ENCODE measurements at regions not wholly inside any gene's neighbourhood (a gene's known extent, or its start where the extent isn't known, plus 50 kb on each side); places are given as distances from the start of the nearest gene placed in this dataset.
"Not testable (repeated sequence)": the region's sequence is repeated elsewhere in the genome, so short reads cannot be mapped to it uniquely, and the experiment has no call there.

GRCh38 chr4:33395731-33396485 is 2675.7 kb downstream of the PCDH7 start:
- no peak for DNase-seq

- DNase-seq: no peak
Measured at GRCh38 chr4:33400504-33400903, 2680.3 kb downstream of the PCDH7 start.

GRCh38 chr4:33407496-33407895 is 2687.3 kb downstream of the PCDH7 start:
- no peak for DNase-seq

- no peak for DNase-seq
Measured at GRCh38 chr4:33411182-33411581, 2691.0 kb downstream of the PCDH7 start.

- DNase-seq: no peak
Measured at GRCh38 chr4:33421887-33422286, 2701.7 kb downstream of the PCDH7 start.

- no peak for DNase-seq
Measured at GRCh38 chr4:33422656-33423055, 2702.5 kb downstream of the PCDH7 start.

- DNase-seq: no peak
Measured at GRCh38 chr4:33425936-33426335, 2705.8 kb downstream of the PCDH7 start.

GRCh38 chr4:33427676-33428075 is 2707.5 kb downstream of the PCDH7 start:
- no peak for DNase-seq

GRCh38 chr4:33429971-33430370 is 2709.8 kb downstream of the PCDH7 start:
- DNase-seq: no peak

GRCh38 chr4:33437406-33437805 is 2717.2 kb downstream of the PCDH7 start:
- no peak for DNase-seq

- DNase-seq: no peak
Measured at GRCh38 chr4:33446953-33447352, 2726.8 kb downstream of the PCDH7 start.

GRCh38 chr4:33448948-33449347 is 2728.8 kb downstream of the PCDH7 start:
- DNase-seq: no peak

- no peak for DNase-seq
Measured at GRCh38 chr4:33453436-33453835, 2733.3 kb downstream of the PCDH7 start.

GRCh38 chr4:33453916-33454315 is 2733.7 kb downstream of the PCDH7 start:
- no peak for DNase-seq

GRCh38 chr4:33465565-33465964 is 2745.4 kb downstream of the PCDH7 start:
- DNase-seq: no peak

- DNase-seq: no peak
Measured at GRCh38 chr4:33467291-33467690, 2747.1 kb downstream of the PCDH7 start.

- no peak for DNase-seq
Measured at GRCh38 chr4:33470805-33471204, 2750.6 kb downstream of the PCDH7 start.

- DNase-seq: no peak
Measured at GRCh38 chr4:33477715-33478114, 2757.5 kb downstream of the PCDH7 start.

GRCh38 chr4:33482773-33483172 is 2761.5 kb downstream of the ARAP2 start:
- DNase-seq: no peak

- no peak for DNase-seq
Measured at GRCh38 chr4:33485111-33485510, 2759.2 kb downstream of the ARAP2 start.

GRCh38 chr4:33493231-33493630 is 2751.1 kb downstream of the ARAP2 start:
- DNase-seq: no peak

GRCh38 chr4:33494150-33494549 is 2750.2 kb downstream of the ARAP2 start:
- no peak for DNase-seq

GRCh38 chr4:33501587-33501986 is 2742.7 kb downstream of the ARAP2 start:
- not testable (repeated sequence) for DNase-seq

GRCh38 chr4:33512397-33512796 is 2731.9 kb downstream of the ARAP2 start:
- no peak for DNase-seq

- no peak for DNase-seq
Measured at GRCh38 chr4:33518856-33519255, 2725.5 kb downstream of the ARAP2 start.

Measured in skin of body (tissue), 1 donor.